ENCODE measurements at regions not wholly inside any gene's neighbourhood (a gene's known extent, or its start where the extent isn't known, plus 50 kb on each side); places are given as distances from the start of the nearest gene placed in this dataset.

- DNase-seq (ENCODE audit: low spot score) = no peak
- no peaks in the 10 kb centered on the region for H3K79me2 ChIP-seq (ENCODE audit: insufficient read depth, low read length)
- peaks cover 82% of the 10 kb centered on the region for H3K9me3 ChIP-seq (ENCODE audit: low read length)
- H3K4me3 ChIP-seq (replicated peaks in 1 of 3; ENCODE audit: insufficient read depth in 1 of 3, low read depth in 2 of 3, low read length in 3 of 3) = no peak overlapping the region
- H3K4me1 ChIP-seq (ENCODE audit: insufficient read depth, low read length) = no peaks in the 10 kb centered on the region
- in situ Hi-C loops (cut with HindIII; ENCODE audit: extremely low pct_ligation_motif_present, low pct_unique_long_range_greater_than_20kb) (no loop called here), intact Hi-C loops (cut with micrococcal nuclease; ENCODE audit: unreplicated experiment) (no loop called here)
- ChIA-PET CTCF (ENCODE audit: low intra/inter-chr PET ratio, low total read pairs) (no interaction called here), POLR2A (no interaction called here)
- H3K9ac ChIP-seq (ENCODE audit: insufficient read depth, low read depth, low read length) = no peak overlapping the region
- no peaks in the 10 kb centered on the region for H4K20me1 ChIP-seq (ENCODE audit: insufficient read depth, low read length)
- no peaks in the 10 kb centered on the region for H3K27me3 ChIP-seq (ENCODE audit: control insufficient read depth in 1 of 2, insufficient read depth in 2 of 2, low read length in 2 of 2)
- H3K36me3 ChIP-seq (replicated peaks in 1 of 2; ENCODE audit: control insufficient read depth in 1 of 2, insufficient read depth in 2 of 2, low read length in 2 of 2) = no peaks in the 10 kb centered on the region
- no peak overlapping the region for H3K4me2 ChIP-seq (ENCODE audit: low read depth, low read length)
- ATAC-seq = no peak
- H3K27ac ChIP-seq (ENCODE audit: extremely low read length, insufficient read depth, low read length) = no peak overlapping the region
- no peak for FAIRE-seq
- no TSS peak for BruUV-seq (replicated peaks)
- no peak for TF ChIP-seq ZNF574 (CRISPR knock-in tag; IDR thresholded peaks at IDR 0.05)
- no peak for TF ChIP-seq PHF8 (CRISPR knock-in tag; IDR thresholded peaks at IDR 0.05)
- no peak for TF ChIP-seq ZFP36L2 (CRISPR knock-in tag; IDR thresholded peaks at IDR 0.05)
- no peak for TF ChIP-seq SYNCRIP (IDR thresholded peaks at IDR 0.05; ENCODE audit: insufficient read depth, low read depth, low read length)
- TF ChIP-seq MXD1 (CRISPR knock-in tag; IDR thresholded peaks at IDR 0.05) = no peak
- TF ChIP-seq HES4 (CRISPR knock-in tag; IDR thresholded peaks at IDR 0.05; ENCODE audit: borderline replicate concordance) = no peak
- H2AFZ ChIP-seq (ENCODE audit: low read length) = no peak overlapping the region
These were observed 1961.4 kb upstream of the WWC1 start for GRCh38 chr5:166330036-166330435.

GRCh38 chr5:166331521-166331920, 1959.9 kb upstream of the WWC1 start:
- no peak overlapping the region for H3K4me3 ChIP-seq (replicated peaks in 1 of 3; ENCODE audit: insufficient read depth in 1 of 3, low read depth in 2 of 3, low read length in 3 of 3)
- no peaks in the 10 kb centered on the region for H3K79me2 ChIP-seq (ENCODE audit: insufficient read depth, low read length)
- H3K4me1 ChIP-seq (ENCODE audit: insufficient read depth, low read length) = no peaks in the 10 kb centered on the region
- in situ Hi-C loops (cut with HindIII; ENCODE audit: extremely low pct_ligation_motif_present, low pct_unique_long_range_greater_than_20kb) = no loop called here
- no peak overlapping the region for H2AFZ ChIP-seq (ENCODE audit: low read length)
- WGBS (ENCODE audit: low lambda C conversion rate) = 2% methylated on average over 4 of the region's 4 CpGs
- no peak for DNase-seq (ENCODE audit: low spot score)
- intact Hi-C loops (cut with micrococcal nuclease; ENCODE audit: unreplicated experiment) = no loop called here
- H3K9me3 ChIP-seq (ENCODE audit: low read length) = peaks cover 81% of the 10 kb centered on the region
- H3K27ac ChIP-seq (ENCODE audit: extremely low read length, insufficient read depth, low read length) = no peak overlapping the region
- ChIA-PET CTCF (ENCODE audit: low intra/inter-chr PET ratio, low total read pairs) (no interaction called here), POLR2A (no interaction called here)
- no peak for ATAC-seq
- no TSS peak for BruUV-seq (replicated peaks)
- H3K4me2 ChIP-seq (ENCODE audit: low read depth, low read length) = no peak overlapping the region
- no peak for TF ChIP-seq ATF5 (CRISPR knock-in tag; IDR thresholded peaks at IDR 0.05; ENCODE audit: low read depth)
- TF ChIP-seq ZNF569 (CRISPR knock-in tag; IDR thresholded peaks at IDR 0.05; ENCODE audit: borderline replicate concordance) = no peak
- TF ChIP-seq ZFAT (CRISPR knock-in tag; conservative IDR thresholded peaks at IDR 0.05) = no peak
- TF ChIP-seq ZBTB8A (CRISPR knock-in tag; IDR thresholded peaks at IDR 0.05; ENCODE audit: borderline replicate concordance, low read depth) = no peak
- no peak for TF ChIP-seq ZNF589 (CRISPR knock-in tag; conservative IDR thresholded peaks at IDR 0.05)
- TF ChIP-seq ZNF207 (IDR thresholded peaks at IDR 0.05; ENCODE audit: borderline replicate concordance) = no peak
- no peak for FAIRE-seq
- H4K20me1 ChIP-seq (ENCODE audit: insufficient read depth, low read length) = no peaks in the 10 kb centered on the region
- H3K27me3 ChIP-seq (ENCODE audit: control insufficient read depth in 1 of 2, insufficient read depth in 2 of 2, low read length in 2 of 2) = no peaks in the 10 kb centered on the region
- H3K36me3 ChIP-seq (replicated peaks in 1 of 2; ENCODE audit: control insufficient read depth in 1 of 2, insufficient read depth in 2 of 2, low read length in 2 of 2) = no peaks in the 10 kb centered on the region
- H3K9ac ChIP-seq (ENCODE audit: insufficient read depth, low read depth, low read length) = no peak overlapping the region
